SK-N-SH (cell line): ENCODE measurements at regions not wholly inside any gene's neighbourhood (a gene's known extent, or its start where the extent isn't known, plus 50 kb on each side); places are given as distances from the start of the nearest gene placed in this dataset.

Experiments used
- CTCF ChIA-PET: fragments of 300-600, 350-600 bp; formaldehyde crosslinking; extraction: SDS; loops from one replicate; lab custom pipeline; 2021; lab: Yijun Ruan, JAX
- POLR2A ChIA-PET: fragments of 350-600 bp; sonication (Branson Sonifier 250); formaldehyde crosslinking; extraction: SDS; loops from one replicate; lab custom pipeline; 2020; ENCODE audit warnings: antibody characterized with exemption, inconsistent platforms; lab: Yijun Ruan, JAX
- DNase-seq: peaks from one replicate; pipeline ENCODE4 v3.0.0; 2012
- H2AFZ ChIP-seq: fragments of 200-600 bp; sonication (generic); 2 replicates; pipeline ENCODE4 v1.8.1; 2016; ENCODE audit warnings: antibody characterized with exemption, mild to moderate bottlenecking, low read depth
- H3F3A ChIP-seq: fragments of 200-600 bp; sonication (generic); replicated peaks from 2 replicates; pipeline ENCODE3; 2016; ENCODE audit warnings: antibody characterized with exemption, mild to moderate bottlenecking; ENCODE audit not compliant: insufficient read depth
- H3K27ac ChIP-seq, 2 experiments: fragments of 200-500 bp in 1 of 2; fragments of 200-600 bp in 1 of 2; sonication (Bioruptor generic) in 1 of 2; sonication (generic), shearing (Covaris generic) in 1 of 2; 2 replicates each; pipeline versions ENCODE4 v1.5.1 to v1.6.1; 2014 to 2016; ENCODE audit warnings: low read depth in 2 of 2, inconsistent platforms in 1 of 2, low read length in 1 of 2, mild to moderate bottlenecking in 1 of 2, mixed read lengths in 1 of 2
- H3K27me3 ChIP-seq: fragments of 200-600 bp; sonication (generic), shearing (Covaris generic); 2 replicates; pipeline ENCODE4 v1.6.1; 2016; ENCODE audit warnings: mixed run types; ENCODE audit not compliant: insufficient read depth
- H3K36me3 ChIP-seq, 2 experiments: fragments of 200-500 bp in 1 of 2; fragments of 200-600 bp in 1 of 2; sonication (Bioruptor generic) in 1 of 2; sonication (generic) in 1 of 2; replicated peaks in 1 of 2; 2 replicates each; pipeline versions ENCODE3 to v1.5.1; 2014 to 2016; ENCODE audit warnings: low read length in 1 of 2, mild to moderate bottlenecking in 1 of 2; ENCODE audit not compliant: insufficient read depth in 2 of 2, control insufficient read depth in 1 of 2
- H3K4me1 ChIP-seq, 2 experiments: fragments of 200-500 bp in 1 of 2; fragments of 200-600 bp in 1 of 2; sonication (Bioruptor generic) in 1 of 2; sonication (generic), shearing (Covaris generic) in 1 of 2; 2 replicates each; pipeline versions ENCODE4 v1.5.1 to v1.6.1; 2014 to 2016; ENCODE audit warnings: low read depth in 1 of 2, low read length in 1 of 2, mixed run types in 1 of 2; ENCODE audit not compliant: insufficient read depth in 2 of 2, control insufficient read depth in 1 of 2
- H3K4me2 ChIP-seq: fragments of 200-600 bp; sonication (generic), shearing (Covaris generic); 2 replicates; pipeline ENCODE4 v1.6.1; 2017; ENCODE audit warnings: mixed run types
- H3K4me3 ChIP-seq, 2 experiments: fragments of 200-500 bp in 1 of 2; fragments of 200-600 bp in 1 of 2; sonication (Bioruptor generic) in 1 of 2; sonication (generic), shearing (Covaris generic) in 1 of 2; 2 replicates each; pipeline versions ENCODE4 v1.5.1 to v1.8.1; 2014 to 2016; ENCODE audit warnings: low read depth in 2 of 2, inconsistent platforms in 1 of 2, low read length in 1 of 2, mild to moderate bottlenecking in 1 of 2, mixed read lengths in 1 of 2, moderate library complexity in 1 of 2
- H3K79me2 ChIP-seq: fragments of 200-600 bp; sonication (generic); 2 replicates; pipeline ENCODE4 v1.8.1; 2017; ENCODE audit warnings: mild to moderate bottlenecking; ENCODE audit not compliant: insufficient read depth
- H3K9ac ChIP-seq: fragments of 200-600 bp; sonication (generic); 2 replicates; pipeline ENCODE4 v1.6.1; 2017; ENCODE audit warnings: mixed run types
- H3K9me2 ChIP-seq: fragments of 200-600 bp; sonication (generic); 2 replicates; pipeline ENCODE4 v1.6.1; 2017; ENCODE audit warnings: mixed run types
- H3K9me3 ChIP-seq: fragments of 200-600 bp; sonication (generic); 2 replicates; pipeline ENCODE4 v1.6.1; 2017; ENCODE audit warnings: mixed run types, mild to moderate bottlenecking, moderate library complexity
- H4K20me1 ChIP-seq: fragments of 200-600 bp; sonication (generic); 2 replicates; pipeline ENCODE4 v1.6.1; 2017; ENCODE audit warnings: mild to moderate bottlenecking, mixed run types; ENCODE audit not compliant: insufficient read depth
- EP300 ChIP-seq, 2 experiments: IDR thresholded peaks; 2 replicates each; pipeline versions ENCODE4 v1.4.0 to v1.6.1; 2012; ENCODE audit warnings: borderline replicate concordance in 1 of 2, low read depth in 1 of 2, low read length in 1 of 2
- FOSL2 ChIP-seq: IDR thresholded peaks from 2 replicates; pipeline ENCODE4 v1.4.0; 2012; ENCODE audit warnings: low read depth, mild to moderate bottlenecking, moderate library complexity, borderline replicate concordance
- FOXJ3 ChIP-seq: sonication (generic); formaldehyde crosslinking; IDR thresholded peaks from 2 replicates; pipeline ENCODE4 v1.5.1; 2020; ENCODE audit warnings: mild to moderate bottlenecking, missing genetic modification reagents
- MEF2A ChIP-seq: IDR thresholded peaks from 2 replicates; pipeline ENCODE4 v1.4.0; 2012; ENCODE audit warnings: low read depth, borderline replicate concordance
- MXI1 ChIP-seq: IDR thresholded peaks from 2 replicates; pipeline ENCODE4 v1.6.1; 2012; ENCODE audit warnings: mild to moderate bottlenecking, low read depth, low read length, improper control_type of control experiment
- NFIC ChIP-seq: IDR thresholded peaks from 2 replicates; pipeline ENCODE4 v1.4.0; 2012; ENCODE audit warnings: borderline replicate concordance
- NRF1 ChIP-seq: IDR thresholded peaks from 2 replicates; pipeline ENCODE4 v1.6.1; 2012; ENCODE audit warnings: low read depth, mild to moderate bottlenecking, low read length
- POLR2AphosphoS5 ChIP-seq: IDR thresholded peaks from 2 replicates; pipeline ENCODE4 v1.6.1; 2012; ENCODE audit warnings: low read depth, low read length
- RFX5 ChIP-seq: IDR thresholded peaks from 2 replicates; pipeline ENCODE4 v1.6.1; 2012; ENCODE audit warnings: mild to moderate bottlenecking, improper control_type of control experiment, low read length
- RXRA ChIP-seq: IDR thresholded peaks from 2 replicates; pipeline ENCODE4 v1.4.0; 2012; ENCODE audit warnings: low read depth, mild to moderate bottlenecking, borderline replicate concordance
- SMC3 ChIP-seq: IDR thresholded peaks from 2 replicates; pipeline ENCODE4 v1.6.1; 2012; ENCODE audit warnings: low read depth, low read length, improper control_type of control experiment
- TCF12 ChIP-seq: IDR thresholded peaks from 2 replicates; pipeline ENCODE4 v1.4.0; 2012
- TEAD4 ChIP-seq: IDR thresholded peaks from 2 replicates; pipeline ENCODE4 v1.4.0; 2012; ENCODE audit warnings: mild to moderate bottlenecking, borderline replicate concordance; ENCODE audit not compliant: insufficient read depth
- WGBS: methylation state at CpG from one replicate; pipeline ENCODE4 v1.1.6; 2017; ENCODE audit warnings: low lambda C conversion rate; 5-methylcytosine and 5-hydroxymethylcytosine counted together
- TF ChIP-seq, protein P1 (sequence below): IDR thresholded peaks from 2 replicates; pipeline ENCODE4 v1.6.1; 2012; ENCODE audit warnings: mild to moderate bottlenecking, low read depth, low read length, moderate library complexity
- TF ChIP-seq, protein P2 (sequence below): IDR thresholded peaks from 2 replicates; pipeline ENCODE4 v1.4.0; 2012; ENCODE audit warnings: low read depth, borderline replicate concordance
- TF ChIP-seq, protein P3 (sequence below): fragments of 150-350 bp; IDR thresholded peaks from 2 replicates; pipeline ENCODE4 v1.6.1; 2017; ENCODE audit warnings: antibody characterized with exemption, low read length, low read depth, borderline replicate concordance

GRCh38 chr4:45855857-45856256, 268.0 kb downstream of the GABRG1 start:
- Histone ChIP-seq H3K4me1 (no peaks in the 10 kb centered on the region), H4K20me1 (no peaks in the 10 kb centered on the region), H2AFZ (no peak overlapping the region), H3K4me2 (no peak overlapping the region), H3K9ac (no peak overlapping the region), H3K9me3 (no peaks in the 10 kb centered on the region), H3K27me3 (no peaks in the 10 kb centered on the region), H3K9me2 (no peaks in the 10 kb centered on the region), H3K79me2 (no peaks in the 10 kb centered on the region), H3K27ac (no peak overlapping the region), H3F3A (no peaks in the 10 kb centered on the region), H3K36me3 (no peaks in the 10 kb centered on the region), H3K4me3 (no peak overlapping the region)
- DNase-seq = no peak
- CTCF ChIA-PET = no interaction called here
- TF ChIP-seq SMC3 (no peak), RFX5 (no peak), NRF1 (no peak), FOSL2 (no peak), RXRA (no peak), FOXJ3 (CRISPR knock-in tag) (no peak), TCF12 (no peak), TEAD4 (no peak), EP300 (IDR thresholded peaks at IDR 0.05; ENCODE audit: borderline replicate concordance in 1 of 2, low read depth in 1 of 2, low read length in 1 of 2) (no peak), NFIC (no peak), MXI1 (no peak), POLR2AphosphoS5 (no peak), MEF2A (no peak)
- TF ChIP-seq, protein P1, sequence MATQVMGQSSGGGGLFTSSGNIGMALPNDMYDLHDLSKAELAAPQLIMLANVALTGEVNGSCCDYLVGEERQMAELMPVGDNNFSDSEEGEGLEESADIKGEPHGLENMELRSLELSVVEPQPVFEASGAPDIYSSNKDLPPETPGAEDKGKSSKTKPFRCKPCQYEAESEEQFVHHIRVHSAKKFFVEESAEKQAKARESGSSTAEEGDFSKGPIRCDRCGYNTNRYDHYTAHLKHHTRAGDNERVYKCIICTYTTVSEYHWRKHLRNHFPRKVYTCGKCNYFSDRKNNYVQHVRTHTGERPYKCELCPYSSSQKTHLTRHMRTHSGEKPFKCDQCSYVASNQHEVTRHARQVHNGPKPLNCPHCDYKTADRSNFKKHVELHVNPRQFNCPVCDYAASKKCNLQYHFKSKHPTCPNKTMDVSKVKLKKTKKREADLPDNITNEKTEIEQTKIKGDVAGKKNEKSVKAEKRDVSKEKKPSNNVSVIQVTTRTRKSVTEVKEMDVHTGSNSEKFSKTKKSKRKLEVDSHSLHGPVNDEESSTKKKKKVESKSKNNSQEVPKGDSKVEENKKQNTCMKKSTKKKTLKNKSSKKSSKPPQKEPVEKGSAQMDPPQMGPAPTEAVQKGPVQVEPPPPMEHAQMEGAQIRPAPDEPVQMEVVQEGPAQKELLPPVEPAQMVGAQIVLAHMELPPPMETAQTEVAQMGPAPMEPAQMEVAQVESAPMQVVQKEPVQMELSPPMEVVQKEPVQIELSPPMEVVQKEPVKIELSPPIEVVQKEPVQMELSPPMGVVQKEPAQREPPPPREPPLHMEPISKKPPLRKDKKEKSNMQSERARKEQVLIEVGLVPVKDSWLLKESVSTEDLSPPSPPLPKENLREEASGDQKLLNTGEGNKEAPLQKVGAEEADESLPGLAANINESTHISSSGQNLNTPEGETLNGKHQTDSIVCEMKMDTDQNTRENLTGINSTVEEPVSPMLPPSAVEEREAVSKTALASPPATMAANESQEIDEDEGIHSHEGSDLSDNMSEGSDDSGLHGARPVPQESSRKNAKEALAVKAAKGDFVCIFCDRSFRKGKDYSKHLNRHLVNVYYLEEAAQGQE = no peak
- TF ChIP-seq, protein P2, sequence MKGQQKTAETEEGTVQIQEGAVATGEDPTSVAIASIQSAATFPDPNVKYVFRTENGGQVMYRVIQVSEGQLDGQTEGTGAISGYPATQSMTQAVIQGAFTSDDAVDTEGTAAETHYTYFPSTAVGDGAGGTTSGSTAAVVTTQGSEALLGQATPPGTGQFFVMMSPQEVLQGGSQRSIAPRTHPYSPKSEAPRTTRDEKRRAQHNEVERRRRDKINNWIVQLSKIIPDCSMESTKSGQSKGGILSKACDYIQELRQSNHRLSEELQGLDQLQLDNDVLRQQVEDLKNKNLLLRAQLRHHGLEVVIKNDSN = no peak
- TF ChIP-seq, protein P3, sequence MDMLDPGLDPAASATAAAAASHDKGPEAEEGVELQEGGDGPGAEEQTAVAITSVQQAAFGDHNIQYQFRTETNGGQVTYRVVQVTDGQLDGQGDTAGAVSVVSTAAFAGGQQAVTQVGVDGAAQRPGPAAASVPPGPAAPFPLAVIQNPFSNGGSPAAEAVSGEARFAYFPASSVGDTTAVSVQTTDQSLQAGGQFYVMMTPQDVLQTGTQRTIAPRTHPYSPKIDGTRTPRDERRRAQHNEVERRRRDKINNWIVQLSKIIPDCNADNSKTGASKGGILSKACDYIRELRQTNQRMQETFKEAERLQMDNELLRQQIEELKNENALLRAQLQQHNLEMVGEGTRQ = no peak
- WGBS = 6% methylated on average over 2 of the region's 2 CpGs
- POLR2A ChIA-PET = no interaction called here
